Ascending aorta (tissue), 2 donors: ENCODE measurements at regions not wholly inside any gene's neighbourhood (a gene's known extent, or its start where the extent isn't known, plus 50 kb on each side); places are given as distances from the start of the nearest gene placed in this dataset.

Source experiments
- DNase-seq, 2 donors: peaks; one replicate each; pipeline ENCODE4 v3.0.0-alpha.2; 2019; ENCODE audit warnings: low spot score in 2 of 2
- H3K27ac ChIP-seq, 2 donors: fragments of 200-600 bp; sonication (generic); one replicate each; pipeline ENCODE4 v1.5.1; 2016 to 2017; ENCODE audit warnings: mild to moderate bottlenecking in 1 of 2
- H3K27me3 ChIP-seq: fragments of 200-600 bp; sonication (generic); one replicate; pipeline ENCODE4 v1.5.1; 2017
- H3K36me3 ChIP-seq, 2 donors: fragments of 200-600 bp; sonication (generic); one replicate each; pipeline ENCODE4 v1.5.1; 2016
- H3K4me1 ChIP-seq, 2 donors: fragments of 200-600 bp; sonication (generic); one replicate each; pipeline ENCODE4 v1.5.1; 2016 to 2017; ENCODE audit warnings: mild to moderate bottlenecking in 1 of 2
- H3K4me3 ChIP-seq, 2 donors: fragments of 200-600 bp; sonication (generic); one replicate each; pipeline ENCODE4 v1.5.1; 2016 to 2017; ENCODE audit warnings: mild to moderate bottlenecking in 1 of 2
- H3K9me3 ChIP-seq, 2 donors: fragments of 200-600 bp; sonication (generic); one replicate each; pipeline ENCODE4 v1.5.1; 2016
- intact Hi-C: fragments of 100-400 bp; cut with DNase I; formaldehyde crosslinking; loops from one replicate; pipeline ENCODE4 v1.15.1; 2023
- TF ChIP-seq, protein P1 (sequence below), 3 experiments: fragments of 200-600 bp in 2 of 3; fragments of 450-650 bp in 1 of 3; sonication (generic) in 2 of 3; IDR thresholded peaks; one replicate each; pipeline ENCODE4 v1.5.1; 2016 to 2019; ENCODE audit warnings: antibody characterized with exemption in 3 of 3, mild to moderate bottlenecking in 1 of 3, moderate library complexity in 1 of 3

DNA sequence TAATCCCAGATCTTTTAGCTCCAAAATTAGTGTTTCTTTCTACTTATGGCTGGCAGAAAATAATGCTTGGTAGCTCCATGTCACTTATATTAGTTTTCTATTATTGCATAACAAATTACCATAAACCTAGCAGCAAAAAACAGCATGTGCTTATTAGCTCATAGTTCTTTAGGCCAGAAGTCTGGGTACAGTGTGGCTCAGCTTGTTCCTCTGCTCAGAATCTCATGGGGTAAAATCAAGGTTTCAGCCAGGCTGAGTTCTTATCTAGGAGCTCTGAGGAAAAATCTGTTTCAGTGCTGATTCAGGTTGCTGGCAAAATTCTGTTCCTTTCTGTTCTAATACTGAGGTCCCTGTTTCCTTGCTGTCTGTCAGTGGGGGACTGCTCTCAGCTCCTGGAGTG, 101.1 kb downstream of the CT47B1 start:
- no peaks in the 10 kb centered on the region for H3K4me1 ChIP-seq
- H3K27ac ChIP-seq = no peak overlapping the region
- H3K9me3 ChIP-seq = no peaks in the 10 kb centered on the region
- no peak overlapping the region for H3K4me3 ChIP-seq
- H3K36me3 ChIP-seq = no peaks in the 10 kb centered on the region
- no peaks in the 10 kb centered on the region for H3K27me3 ChIP-seq
- no peak for DNase-seq
- intact Hi-C loops = loop anchor here (5.0 kb wide), 1 partner anchor 277 kb away; no protein-coding TSS in a partner anchor
- TF ChIP-seq, protein P1, sequence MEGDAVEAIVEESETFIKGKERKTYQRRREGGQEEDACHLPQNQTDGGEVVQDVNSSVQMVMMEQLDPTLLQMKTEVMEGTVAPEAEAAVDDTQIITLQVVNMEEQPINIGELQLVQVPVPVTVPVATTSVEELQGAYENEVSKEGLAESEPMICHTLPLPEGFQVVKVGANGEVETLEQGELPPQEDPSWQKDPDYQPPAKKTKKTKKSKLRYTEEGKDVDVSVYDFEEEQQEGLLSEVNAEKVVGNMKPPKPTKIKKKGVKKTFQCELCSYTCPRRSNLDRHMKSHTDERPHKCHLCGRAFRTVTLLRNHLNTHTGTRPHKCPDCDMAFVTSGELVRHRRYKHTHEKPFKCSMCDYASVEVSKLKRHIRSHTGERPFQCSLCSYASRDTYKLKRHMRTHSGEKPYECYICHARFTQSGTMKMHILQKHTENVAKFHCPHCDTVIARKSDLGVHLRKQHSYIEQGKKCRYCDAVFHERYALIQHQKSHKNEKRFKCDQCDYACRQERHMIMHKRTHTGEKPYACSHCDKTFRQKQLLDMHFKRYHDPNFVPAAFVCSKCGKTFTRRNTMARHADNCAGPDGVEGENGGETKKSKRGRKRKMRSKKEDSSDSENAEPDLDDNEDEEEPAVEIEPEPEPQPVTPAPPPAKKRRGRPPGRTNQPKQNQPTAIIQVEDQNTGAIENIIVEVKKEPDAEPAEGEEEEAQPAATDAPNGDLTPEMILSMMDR (IDR thresholded peaks at IDR 0.05) = no peak

DNA sequence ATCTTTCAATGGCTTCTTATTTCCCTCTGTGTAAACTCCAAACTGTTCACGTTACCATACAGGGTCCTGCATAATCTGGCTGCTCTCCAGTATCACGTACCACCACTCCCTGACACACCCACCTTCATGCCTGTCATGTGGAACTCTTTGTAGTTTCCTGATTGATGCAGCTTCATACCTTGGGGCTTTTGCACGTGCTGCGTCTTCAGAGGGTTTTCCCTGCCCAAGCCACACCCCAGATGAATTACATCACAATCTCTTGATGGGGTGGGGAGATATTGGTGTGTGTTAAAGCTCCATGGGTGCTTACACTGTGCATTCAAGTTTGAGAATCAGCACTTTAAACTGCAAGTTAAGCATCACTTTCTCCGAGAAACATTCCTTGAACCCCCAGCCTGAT, 101.9 kb downstream of the CT47B1 start:
- intact Hi-C loops = loop anchor here (5.0 kb wide), 1 partner anchor 276 kb away; no protein-coding TSS in a partner anchor
- no peak for DNase-seq
- Histone ChIP-seq H3K27ac (no peak overlapping the region), H3K9me3 (no peaks in the 10 kb centered on the region), H3K36me3 (no peaks in the 10 kb centered on the region), H3K4me1 (no peaks in the 10 kb centered on the region), H3K4me3 (no peak overlapping the region), H3K27me3 (no peaks in the 10 kb centered on the region)
- TF ChIP-seq, protein P1 (IDR thresholded peaks at IDR 0.05) = no peak

DNA sequence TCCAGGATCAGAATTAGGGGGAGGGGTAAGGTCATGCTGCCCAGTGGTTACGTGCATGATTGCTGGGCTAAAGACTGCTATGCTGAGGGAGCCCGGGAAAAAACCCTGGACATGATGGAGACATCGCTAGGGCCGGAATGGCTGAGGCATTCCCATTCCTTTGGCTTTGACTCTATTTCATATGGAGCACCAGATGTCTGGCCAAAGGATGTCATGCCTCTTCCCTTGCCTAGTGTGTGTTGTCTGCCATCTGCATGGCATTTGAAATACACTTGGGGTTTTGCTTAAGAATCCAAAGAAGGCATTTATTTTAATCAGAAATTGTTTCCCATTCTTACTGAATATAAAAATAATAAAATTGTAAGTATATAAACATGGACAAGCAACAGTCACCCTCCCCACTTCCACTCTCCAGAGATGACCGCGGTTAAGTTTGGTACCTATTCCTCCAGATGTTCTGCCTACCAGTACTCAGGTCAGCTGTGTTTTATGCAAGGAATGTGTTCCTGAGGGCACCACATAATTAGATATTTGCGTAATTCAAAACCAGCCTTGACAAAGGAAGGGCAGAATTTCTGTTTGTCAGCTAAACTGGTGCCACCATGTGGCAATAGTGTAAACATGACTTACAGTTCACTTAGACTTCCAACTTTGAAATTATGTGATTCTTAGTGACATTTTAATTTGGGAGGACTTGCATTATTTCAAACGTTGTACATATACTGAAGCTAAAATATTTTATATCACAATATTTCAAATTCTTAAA, 105.9 kb downstream of the CT47B1 start:
- no peak for DNase-seq
- TF ChIP-seq, protein P1 (IDR thresholded peaks at IDR 0.05) = peak in 1 of 3 experiments; percentile 28
- Histone ChIP-seq H3K27me3 (no peaks in the 10 kb centered on the region), H3K4me3 (no peak overlapping the region), H3K36me3 (no peaks in the 10 kb centered on the region), H3K4me1 (no peaks in the 10 kb centered on the region), H3K27ac (no peak overlapping the region), H3K9me3 (no peaks in the 10 kb centered on the region)
- intact Hi-C loops = loop anchor here (5.0 kb wide), 1 partner anchor 272 kb away; no protein-coding TSS in a partner anchor

DNA sequence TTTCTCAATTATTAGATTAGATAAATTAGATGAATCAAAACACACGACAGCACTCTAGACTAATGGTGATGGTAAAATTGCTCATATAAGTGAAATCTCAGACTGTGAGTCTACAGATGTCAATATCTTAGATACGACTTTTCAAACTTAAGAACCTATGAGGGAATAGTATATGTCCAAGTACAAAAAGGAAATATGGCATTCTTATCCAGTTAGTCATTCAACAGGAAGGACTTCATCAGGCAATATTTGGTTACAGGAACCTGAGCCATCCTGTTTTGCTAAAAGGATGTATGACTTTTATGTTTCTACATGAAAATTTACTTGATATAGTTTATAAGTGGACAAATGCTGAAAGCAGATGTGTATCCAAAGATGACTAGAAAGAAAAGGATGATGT, 107.0 kb downstream of the CT47B1 start:
- no peaks in the 10 kb centered on the region for H3K9me3 ChIP-seq
- no peak for DNase-seq
- TF ChIP-seq, protein P1 (IDR thresholded peaks at IDR 0.05) = no peak
- H3K36me3 ChIP-seq = no peaks in the 10 kb centered on the region
- no peaks in the 10 kb centered on the region for H3K27me3 ChIP-seq
- intact Hi-C loops = no loop called here
- no peak overlapping the region for H3K27ac ChIP-seq
- H3K4me3 ChIP-seq = no peak overlapping the region
- H3K4me1 ChIP-seq = no peaks in the 10 kb centered on the region

DNA sequence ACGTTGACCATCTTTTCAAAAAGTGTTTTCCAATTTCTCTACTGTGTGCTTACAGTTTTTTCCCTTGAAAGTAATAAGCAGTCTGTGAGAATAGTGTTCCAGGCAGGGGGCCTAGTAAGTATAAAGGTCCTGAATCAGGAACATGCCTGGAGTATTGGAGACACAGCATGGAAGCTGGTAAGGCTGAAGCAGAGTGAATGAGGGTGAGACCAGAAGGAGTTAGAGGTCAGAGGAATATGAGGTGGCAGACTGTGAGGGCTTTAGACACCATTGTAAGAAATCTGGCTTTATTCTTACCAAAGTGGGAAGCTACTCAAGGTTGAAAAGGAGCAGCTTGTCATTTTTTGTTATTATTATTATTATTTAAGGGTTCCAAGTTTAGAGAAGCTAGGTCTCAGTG, 107.4 kb downstream of the CT47B1 start:
- Histone ChIP-seq H3K36me3 (no peaks in the 10 kb centered on the region), H3K27me3 (no peaks in the 10 kb centered on the region), H3K27ac (no peak overlapping the region), H3K4me1 (no peaks in the 10 kb centered on the region), H3K9me3 (no peaks in the 10 kb centered on the region), H3K4me3 (no peak overlapping the region)
- DNase-seq = no peak
- intact Hi-C loops = no loop called here
- TF ChIP-seq, protein P1 (IDR thresholded peaks at IDR 0.05) = no peak
